ENCODE measurements at regions not wholly inside any gene's neighbourhood (a gene's known extent, or its start where the extent isn't known, plus 50 kb on each side); places are given as distances from the start of the nearest gene placed in this dataset.

DNA sequence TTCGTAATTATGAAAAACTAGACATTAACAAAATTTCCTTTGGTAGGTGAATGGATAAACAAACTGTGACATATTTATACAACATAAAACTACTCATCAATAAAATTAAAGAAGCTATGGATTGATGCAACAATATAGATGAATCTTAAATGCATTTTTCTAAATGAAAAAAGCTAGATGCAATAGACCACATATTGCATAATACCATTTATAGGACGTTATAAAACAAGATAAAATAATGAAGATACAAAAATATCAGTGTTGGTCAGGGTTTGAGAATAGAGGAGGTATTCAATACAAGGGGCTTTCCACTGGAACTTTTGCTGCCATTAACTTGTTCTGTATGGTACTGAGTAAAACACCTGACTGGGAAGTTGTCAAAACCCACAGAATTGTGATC is 314.4 kb downstream of the GRB14 start (continued):
- TF ChIP-seq ZNF571 (tag by site-specific recombination; IDR thresholded peaks at IDR 0.05): no peak
- TF ChIP-seq, protein P1, sequence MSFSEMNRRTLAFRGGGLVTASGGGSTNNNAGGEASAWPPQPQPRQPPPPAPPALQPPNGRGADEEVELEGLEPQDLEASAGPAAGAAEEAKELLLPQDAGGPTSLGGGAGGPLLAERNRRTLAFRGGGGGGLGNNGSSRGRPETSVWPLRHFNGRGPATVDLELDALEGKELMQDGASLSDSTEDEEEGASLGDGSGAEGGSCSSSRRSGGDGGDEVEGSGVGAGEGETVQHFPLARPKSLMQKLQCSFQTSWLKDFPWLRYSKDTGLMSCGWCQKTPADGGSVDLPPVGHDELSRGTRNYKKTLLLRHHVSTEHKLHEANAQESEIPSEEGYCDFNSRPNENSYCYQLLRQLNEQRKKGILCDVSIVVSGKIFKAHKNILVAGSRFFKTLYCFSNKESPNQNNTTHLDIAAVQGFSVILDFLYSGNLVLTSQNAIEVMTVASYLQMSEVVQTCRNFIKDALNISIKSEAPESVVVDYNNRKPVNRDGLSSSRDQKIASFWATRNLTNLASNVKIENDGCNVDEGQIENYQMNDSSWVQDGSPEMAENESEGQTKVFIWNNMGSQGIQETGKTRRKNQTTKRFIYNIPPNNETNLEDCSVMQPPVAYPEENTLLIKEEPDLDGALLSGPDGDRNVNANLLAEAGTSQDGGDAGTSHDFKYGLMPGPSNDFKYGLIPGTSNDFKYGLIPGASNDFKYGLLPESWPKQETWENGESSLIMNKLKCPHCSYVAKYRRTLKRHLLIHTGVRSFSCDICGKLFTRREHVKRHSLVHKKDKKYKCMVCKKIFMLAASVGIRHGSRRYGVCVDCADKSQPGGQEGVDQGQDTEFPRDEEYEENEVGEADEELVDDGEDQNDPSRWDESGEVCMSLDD (tag by site-specific recombination; IDR thresholded peaks at IDR 0.05): no peak
- TF ChIP-seq ZNF239 (tag by site-specific recombination; IDR thresholded peaks at IDR 0.05): no peak
- TF ChIP-seq ZNF624 (tag by site-specific recombination; IDR thresholded peaks at IDR 0.05): no peak
- no peak for TF ChIP-seq ZNF76 (tag by site-specific recombination; IDR thresholded peaks at IDR 0.05; ENCODE audit: borderline replicate concordance, low read depth)
- no peak for TF ChIP-seq ZEB2 (tag by site-specific recombination; IDR thresholded peaks at IDR 0.05)
- TF ChIP-seq, protein P2, sequence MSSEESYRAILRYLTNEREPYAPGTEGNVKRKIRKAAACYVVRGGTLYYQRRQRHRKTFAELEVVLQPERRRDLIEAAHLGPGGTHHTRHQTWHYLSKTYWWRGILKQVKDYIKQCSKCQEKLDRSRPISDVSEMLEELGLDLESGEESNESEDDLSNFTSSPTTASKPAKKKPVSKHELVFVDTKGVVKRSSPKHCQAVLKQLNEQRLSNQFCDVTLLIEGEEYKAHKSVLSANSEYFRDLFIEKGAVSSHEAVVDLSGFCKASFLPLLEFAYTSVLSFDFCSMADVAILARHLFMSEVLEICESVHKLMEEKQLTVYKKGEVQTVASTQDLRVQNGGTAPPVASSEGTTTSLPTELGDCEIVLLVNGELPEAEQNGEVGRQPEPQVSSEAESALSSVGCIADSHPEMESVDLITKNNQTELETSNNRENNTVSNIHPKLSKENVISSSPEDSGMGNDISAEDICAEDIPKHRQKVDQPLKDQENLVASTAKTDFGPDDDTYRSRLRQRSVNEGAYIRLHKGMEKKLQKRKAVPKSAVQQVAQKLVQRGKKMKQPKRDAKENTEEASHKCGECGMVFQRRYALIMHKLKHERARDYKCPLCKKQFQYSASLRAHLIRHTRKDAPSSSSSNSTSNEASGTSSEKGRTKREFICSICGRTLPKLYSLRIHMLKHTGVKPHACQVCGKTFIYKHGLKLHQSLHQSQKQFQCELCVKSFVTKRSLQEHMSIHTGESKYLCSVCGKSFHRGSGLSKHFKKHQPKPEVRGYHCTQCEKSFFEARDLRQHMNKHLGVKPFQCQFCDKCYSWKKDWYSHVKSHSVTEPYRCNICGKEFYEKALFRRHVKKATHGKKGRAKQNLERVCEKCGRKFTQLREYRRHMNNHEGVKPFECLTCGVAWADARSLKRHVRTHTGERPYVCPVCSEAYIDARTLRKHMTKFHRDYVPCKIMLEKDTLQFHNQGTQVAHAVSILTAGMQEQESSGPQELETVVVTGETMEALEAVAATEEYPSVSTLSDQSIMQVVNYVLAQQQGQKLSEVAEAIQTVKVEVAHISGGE (tag by site-specific recombination; conservative IDR thresholded peaks at IDR 0.05; ENCODE audit: low read depth): no peak
- no peak for TF ChIP-seq ZSCAN23 (tag by site-specific recombination; IDR thresholded peaks at IDR 0.05)

- CTCF ChIA-PET: no interaction called here
These were observed 318.5 kb downstream of the GRB14 start for GRCh38 chr2:164302786-164303185.

More at GRCh38 chr2:164302786-164303185, 318.5 kb downstream of the GRB14 start:
- Histone ChIP-seq H3K36me3 (ENCODE audit: control insufficient read depth in 2 of 2, insufficient read depth in 1 of 2, low read length in 2 of 2) (no peaks in the 10 kb centered on the region), H3K4me3 (ENCODE audit: low read depth, low read length) (no peak overlapping the region), H3K4me1 (ENCODE audit: control insufficient read depth, insufficient read depth, low read length) (no peaks in the 10 kb centered on the region), H3K9me3 (ENCODE audit: control insufficient read depth, insufficient read depth, low read depth, low read length) (no peaks in the 10 kb centered on the region), H3K27ac (ENCODE audit: extremely low read depth, low read depth, low read length) (no peak overlapping the region)
- POLR2A ChIA-PET: interaction anchor here (0.8 kb wide), 1 partner anchor 186 kb away, joined by 8 read pairs; no protein-coding TSS in a partner anchor
- TF ChIP-seq BCL6B (tag by site-specific recombination; IDR thresholded peaks at IDR 0.05) (no peak), MYNN (tag by site-specific recombination; IDR thresholded peaks at IDR 0.05; ENCODE audit: borderline replicate concordance) (no peak), ZNF621 (tag by site-specific recombination; IDR thresholded peaks at IDR 0.05) (no peak), ZNF777 (tag by site-specific recombination; IDR thresholded peaks at IDR 0.05; ENCODE audit: borderline replicate concordance) (no peak), ZNF830 (tag by site-specific recombination; IDR thresholded peaks at IDR 0.05; ENCODE audit: low read depth) (no peak), ZBTB48 (tag by site-specific recombination; IDR thresholded peaks at IDR 0.05) (no peak), HOXA7 (CRISPR knock-in tag; IDR thresholded peaks at IDR 0.05; ENCODE audit: borderline replicate concordance) (no peak), ZNF174 (tag by site-specific recombination; IDR thresholded peaks at IDR 0.05) (no peak), ZNF843 (tag by site-specific recombination; IDR thresholded peaks at IDR 0.05) (no peak), ZBTB6 (tag by site-specific recombination; IDR thresholded peaks at IDR 0.05) (no peak), ZNF335 (tag by site-specific recombination; conservative IDR thresholded peaks at IDR 0.05) (no peak), ZNF175 (tag by site-specific recombination; IDR thresholded peaks at IDR 0.05) (no peak), ZNF610 (tag by site-specific recombination; IDR thresholded peaks at IDR 0.05; ENCODE audit: borderline replicate concordance) (no peak), OVOL3 (tag by site-specific recombination; IDR thresholded peaks at IDR 0.05) (no peak), KLF17 (tag by site-specific recombination; IDR thresholded peaks at IDR 0.05) (no peak), ZNF132 (tag by site-specific recombination; IDR thresholded peaks at IDR 0.05; ENCODE audit: borderline replicate concordance) (no peak), SP3 (tag by site-specific recombination; IDR thresholded peaks at IDR 0.05) (no peak)
- TF ChIP-seq, protein P3, sequence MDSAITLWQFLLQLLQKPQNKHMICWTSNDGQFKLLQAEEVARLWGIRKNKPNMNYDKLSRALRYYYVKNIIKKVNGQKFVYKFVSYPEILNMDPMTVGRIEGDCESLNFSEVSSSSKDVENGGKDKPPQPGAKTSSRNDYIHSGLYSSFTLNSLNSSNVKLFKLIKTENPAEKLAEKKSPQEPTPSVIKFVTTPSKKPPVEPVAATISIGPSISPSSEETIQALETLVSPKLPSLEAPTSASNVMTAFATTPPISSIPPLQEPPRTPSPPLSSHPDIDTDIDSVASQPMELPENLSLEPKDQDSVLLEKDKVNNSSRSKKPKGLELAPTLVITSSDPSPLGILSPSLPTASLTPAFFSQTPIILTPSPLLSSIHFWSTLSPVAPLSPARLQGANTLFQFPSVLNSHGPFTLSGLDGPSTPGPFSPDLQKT (IDR thresholded peaks at IDR 0.05; ENCODE audit: borderline replicate concordance, low read depth, low read length): no peak

Data from HEK293 (cell line).